C1 segment of cervical spinal cord (tissue), 14 donors: ENCODE measurements at regions not wholly inside any gene's neighbourhood (a gene's known extent, or its start where the extent isn't known, plus 50 kb on each side); places are given as distances from the start of the nearest gene placed in this dataset.
A peak's percentile ranks its signal among the peaks of the same experiment; 100 is the strongest.

Source experiments
- DNase-seq, 14 donors: peaks; one replicate each; lab custom pipeline; 2025; lab: John Stamatoyannopoulos, UW

GRCh38 chr3:181446741-181447140, 265.0 kb upstream of the SOX2 start:
- no peak for DNase-seq

- no peak for DNase-seq
Observed at GRCh38 chr3:181442066-181442465, 269.7 kb upstream of the SOX2 start.

GRCh38 chr3:181432992-181433391, 278.7 kb upstream of the SOX2 start:
- no peak for DNase-seq

- DNase-seq = no peak
Observed at GRCh38 chr3:181431748-181432147, 280.0 kb upstream of the SOX2 start.

GRCh38 chr3:181425074-181425473, 286.7 kb upstream of the SOX2 start:
- DNase-seq = no peak

GRCh38 chr3:181418233-181418632, 293.5 kb upstream of the SOX2 start:
- DNase-seq = peak in 1 of 14 donors; percentile 34

- DNase-seq = peak in 7 of 14 donors; percentile 7 to 34 (median 15)
Observed at GRCh38 chr3:181417748-181418147, 294.0 kb upstream of the SOX2 start.

GRCh38 chr3:181410870-181411269, 300.9 kb upstream of the SOX2 start:
- DNase-seq = no peak

- DNase-seq = no peak
Observed at GRCh38 chr3:181403876-181404660, 307.7 kb upstream of the SOX2 start.

GRCh38 chr3:181402347-181402746, 309.4 kb upstream of the SOX2 start:
- DNase-seq = no peak

- no peak for DNase-seq
Observed at GRCh38 chr3:181384970-181385369, 326.8 kb upstream of the SOX2 start.

- no peak for DNase-seq
Observed at GRCh38 chr3:181383760-181384159, 328.0 kb upstream of the SOX2 start.

- DNase-seq = no peak
Observed at GRCh38 chr3:181383201-181383600, 328.5 kb upstream of the SOX2 start.

- DNase-seq = no peak
Observed at GRCh38 chr3:181382656-181383055, 329.1 kb upstream of the SOX2 start.

GRCh38 chr3:181379278-181379677, 332.4 kb upstream of the SOX2 start:
- DNase-seq = no peak

GRCh38 chr3:181369637-181370036, 342.1 kb upstream of the SOX2 start:
- no peak for DNase-seq

GRCh38 chr3:181363231-181363630, 348.5 kb upstream of the SOX2 start:
- DNase-seq = no peak

- DNase-seq = no peak
Observed at GRCh38 chr3:181362378-181362777, 349.3 kb upstream of the SOX2 start.

GRCh38 chr3:181358562-181358961, 353.2 kb upstream of the SOX2 start:
- no peak for DNase-seq

- DNase-seq = no peak
Observed at GRCh38 chr3:181358060-181358459, 353.7 kb upstream of the SOX2 start.

- DNase-seq = no peak
Observed at GRCh38 chr3:181354140-181354539, 357.6 kb upstream of the SOX2 start.

- DNase-seq = no peak
Observed at GRCh38 chr3:181344331-181344730, 354.8 kb upstream of the DNAJC19 start.

- no peak for DNase-seq
Observed at GRCh38 chr3:181336597-181336996, 347.1 kb upstream of the DNAJC19 start.

- DNase-seq = no peak
Observed at GRCh38 chr3:181333394-181333793, 343.9 kb upstream of the DNAJC19 start.
